Tongue (tissue), 1 donor: ENCODE measurements at regions not wholly inside any gene's neighbourhood (a gene's known extent, or its start where the extent isn't known, plus 50 kb on each side); places are given as distances from the start of the nearest gene placed in this dataset.
"Not testable (repeated sequence)": the region's sequence is repeated elsewhere in the genome, so short reads cannot be mapped to it uniquely, and the experiment has no call there.

Experiments used
- DNase-seq: peaks from one replicate; pipeline ENCODE4 v3.0.0-alpha.2; 2015

GRCh38 chr12:68984796-68985573 is 52.0 kb upstream of the CPM start:
- DNase-seq = no peak

GRCh38 chr12:68997526-68997925 is 64.6 kb upstream of the CPM start:
- DNase-seq = not testable (repeated sequence)

GRCh38 chr12:68998041-68998440 is 65.1 kb upstream of the CPM start:
- DNase-seq = no peak

DNA sequence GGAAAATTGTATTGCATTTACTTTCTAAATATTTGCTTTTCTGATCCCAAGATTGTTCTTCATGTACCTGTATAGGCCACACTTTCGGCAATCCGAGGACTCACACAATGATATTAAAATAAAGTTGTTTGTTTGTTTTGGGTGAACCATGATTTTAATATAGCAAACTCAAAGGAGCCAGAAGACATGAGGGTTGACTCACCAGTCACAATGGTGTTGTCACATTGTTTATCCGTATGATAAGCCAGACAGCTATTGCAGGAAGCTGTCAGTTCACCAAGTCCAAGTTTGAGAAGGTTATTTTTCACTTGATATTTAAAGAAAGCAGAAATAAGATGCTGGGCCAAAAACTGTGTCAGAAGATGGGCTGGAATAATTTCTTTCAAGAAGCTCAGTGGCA is 67.1 kb upstream of the CPM start:
- DNase-seq = no peak

DNA sequence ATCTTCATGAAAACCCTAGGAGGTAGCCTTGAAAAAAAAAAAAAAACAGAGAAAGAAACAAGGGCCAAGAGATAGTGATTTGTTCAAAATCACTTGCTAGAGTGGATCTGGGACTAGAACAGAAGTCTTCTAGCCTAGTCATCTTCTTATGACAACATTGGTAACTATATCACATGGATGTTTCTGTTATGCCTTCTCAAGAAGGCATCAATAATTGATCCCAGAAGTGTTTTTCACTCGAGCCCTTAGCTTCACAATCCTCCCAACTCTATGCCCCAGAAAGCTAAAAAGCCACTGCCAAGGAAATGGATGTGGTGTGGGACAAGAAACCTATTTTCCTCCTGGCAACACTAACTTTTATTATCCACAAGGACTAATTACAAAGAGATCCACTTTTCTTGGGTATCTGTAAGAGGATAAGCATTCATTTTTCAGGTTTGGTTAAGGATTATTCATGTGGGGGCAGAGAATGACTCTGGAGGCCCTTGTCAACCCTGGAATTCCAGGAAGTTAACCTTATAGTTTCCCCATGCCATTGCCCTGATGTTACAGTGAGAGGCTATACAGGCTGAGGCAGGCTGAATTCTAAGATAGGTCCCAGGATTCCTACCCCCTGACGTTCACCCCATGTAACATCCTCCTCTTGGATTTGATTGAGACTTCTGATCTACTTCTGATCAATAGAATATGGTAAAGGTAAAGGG is 67.7 kb upstream of the CPM start:
- no peak for DNase-seq

DNA sequence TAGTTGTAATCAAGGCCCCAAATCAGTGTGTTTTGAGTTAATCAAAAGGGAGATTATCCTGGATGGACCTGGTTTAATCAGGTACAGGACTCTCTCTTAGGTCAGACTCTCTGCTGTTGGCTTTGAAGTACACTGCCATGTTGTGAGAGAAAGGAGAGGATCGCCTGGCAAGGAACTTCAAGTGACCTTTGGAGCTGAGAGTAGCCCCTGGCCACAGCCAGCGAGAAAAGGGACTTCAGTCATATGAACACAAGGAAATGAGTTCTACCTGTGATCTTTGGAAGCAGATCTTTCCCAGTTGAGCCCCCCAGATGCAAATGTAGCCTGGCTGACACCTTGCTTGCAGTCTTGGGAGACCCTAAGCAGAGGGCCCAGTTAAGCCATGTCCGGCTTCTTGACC is 68.3 kb upstream of the CPM start:
- no peak for DNase-seq

DNA sequence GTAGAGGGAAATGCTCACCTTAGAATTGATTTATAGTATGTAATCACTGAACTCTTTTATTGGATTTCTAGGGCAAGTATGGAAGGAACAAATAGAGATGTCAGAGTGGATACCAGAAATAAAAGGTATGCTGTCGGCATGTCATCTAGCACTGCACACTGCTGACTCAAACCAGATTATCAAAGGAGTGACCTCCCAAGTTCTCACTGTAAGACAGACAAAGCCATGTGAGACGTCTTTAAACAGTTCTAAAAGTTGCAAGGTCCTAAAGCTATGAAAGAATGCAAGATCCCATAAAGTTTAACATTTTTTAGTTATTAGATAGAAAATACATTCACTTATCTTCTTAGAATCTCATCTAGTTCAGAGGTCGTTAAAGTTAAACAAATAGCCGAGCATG is 70.0 kb upstream of the CPM start:
- no peak for DNase-seq

- no peak for DNase-seq
Measured at GRCh38 chr12:69003991-69004390, 71.0 kb upstream of the CPM start.

- DNase-seq = peak; percentile 96
Measured at GRCh38 chr12:69007101-69007854, 74.3 kb upstream of the CPM start.

GRCh38 chr12:69007855-69008351 is 74.9 kb upstream of the CPM start:
- peak; percentile 81 for DNase-seq

GRCh38 chr12:69008520-69008919 is 75.5 kb upstream of the CPM start:
- DNase-seq = no peak

DNA sequence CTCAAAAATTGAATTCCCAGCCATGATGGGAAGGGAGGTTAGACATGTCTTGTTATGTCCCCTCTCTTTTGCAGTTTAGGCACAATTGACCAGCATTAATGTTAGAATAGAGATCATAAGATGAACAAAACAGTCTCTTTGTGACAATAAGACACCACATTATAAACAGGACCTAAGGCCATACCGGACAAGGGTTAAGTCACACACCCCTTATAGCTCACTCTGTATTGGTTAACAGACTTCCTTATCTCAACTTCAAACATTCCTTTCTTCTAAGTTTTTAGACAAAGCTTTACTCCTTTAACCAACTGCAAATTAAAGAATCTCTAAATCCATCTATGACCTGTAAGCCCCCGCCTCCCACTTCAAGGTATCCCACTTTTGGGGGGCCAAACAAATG is 81.1 kb upstream of the CPM start:
- DNase-seq = no peak

DNA sequence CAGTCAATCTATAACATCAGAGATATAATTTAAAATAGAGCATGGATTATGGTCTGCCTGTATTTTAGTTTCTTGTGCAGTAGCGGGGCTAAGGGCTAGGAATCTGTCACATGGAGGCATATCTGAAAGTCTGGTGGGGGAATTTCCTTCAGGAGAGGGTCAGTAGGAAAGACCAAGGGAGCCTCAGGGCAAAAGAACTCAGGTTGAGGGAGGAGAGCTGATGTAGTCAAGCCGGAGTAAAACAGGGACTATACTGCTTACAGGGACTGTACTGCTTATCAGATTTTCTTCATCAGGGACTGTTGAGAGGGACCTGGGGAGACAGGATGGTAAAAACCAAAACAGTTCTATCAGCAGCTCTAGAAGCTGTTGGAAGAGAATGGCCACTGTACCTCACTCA is 82.0 kb upstream of the CPM start:
- no peak for DNase-seq

- DNase-seq = no peak
Measured at GRCh38 chr12:69015831-69016230, 82.9 kb upstream of the CPM start.

GRCh38 chr12:69019082-69019481 is 86.1 kb upstream of the CPM start:
- no peak for DNase-seq

DNA sequence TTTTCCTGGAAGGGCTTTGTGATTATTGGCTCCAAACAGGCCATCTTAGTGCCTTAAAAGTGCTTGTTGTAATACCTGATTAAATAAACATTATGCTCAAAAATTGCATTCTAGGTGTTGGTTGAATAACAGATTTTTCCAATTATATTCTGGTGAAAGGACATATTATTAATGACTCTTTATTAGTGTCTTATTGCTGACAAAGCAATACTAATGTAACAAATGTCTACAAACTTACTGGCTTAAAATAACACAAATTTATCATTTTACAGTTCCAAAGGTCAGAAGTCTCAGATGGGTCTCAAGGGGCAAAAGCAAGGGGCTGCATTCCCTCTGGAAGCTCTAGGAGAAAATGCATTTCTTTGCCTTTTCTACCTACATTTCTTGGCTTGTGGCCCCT is 86.9 kb upstream of the CPM start:
- DNase-seq = no peak

GRCh38 chr12:69022674-69023073 is 89.7 kb upstream of the CPM start:
- DNase-seq = no peak

- no peak for DNase-seq
Measured at GRCh38 chr12:69023840-69024239, 90.9 kb upstream of the CPM start.

GRCh38 chr12:69024413-69024812 is 91.4 kb upstream of the CPM start:
- DNase-seq = peak; percentile 34

DNA sequence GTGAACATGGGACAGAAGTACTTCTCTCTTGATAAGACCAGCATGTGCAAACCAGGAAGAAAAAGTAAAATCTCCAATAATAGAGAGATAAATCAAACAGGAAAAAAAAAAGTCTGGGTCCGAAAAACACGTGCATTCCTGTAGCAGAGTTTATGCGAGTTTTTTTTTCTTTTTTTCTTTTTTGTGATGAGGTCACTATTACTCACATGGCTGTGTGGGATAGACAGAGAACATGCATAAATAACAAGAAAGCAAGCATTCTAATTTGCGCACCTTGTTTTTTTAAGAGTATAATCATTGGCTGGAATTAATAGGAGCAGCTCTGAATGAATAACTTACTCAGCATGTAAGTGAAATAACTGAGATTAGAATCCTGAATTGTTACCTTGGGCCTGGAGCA is 91.9 kb upstream of the CPM start:
- DNase-seq = no peak

DNA sequence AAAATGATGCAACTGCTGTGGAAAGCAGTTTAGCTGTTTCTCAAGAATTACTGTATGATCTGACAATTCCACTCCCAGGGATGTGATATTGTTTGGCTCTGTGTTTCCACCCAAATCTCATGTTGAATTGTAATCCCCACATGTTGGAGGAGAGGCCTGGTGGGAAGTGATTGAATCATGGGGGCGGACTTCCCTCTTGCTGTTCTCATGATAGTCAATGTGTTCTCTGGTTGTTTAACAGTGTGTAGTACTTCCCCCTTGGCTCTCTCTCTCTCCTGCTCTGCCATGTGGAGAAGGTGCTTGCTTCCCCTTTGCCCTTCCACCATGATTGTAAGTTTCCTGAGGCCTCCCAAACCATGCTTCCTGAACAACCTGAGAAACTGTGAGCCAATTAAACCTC is 93.4 kb upstream of the CPM start:
- DNase-seq = no peak

GRCh38 chr12:69027411-69027881 is 94.5 kb upstream of the CPM start:
- DNase-seq = no peak
